ENCODE measurements at regions not wholly inside any gene's neighbourhood (a gene's known extent, or its start where the extent isn't known, plus 50 kb on each side); places are given as distances from the start of the nearest gene placed in this dataset.

GRCh38 chr16:35492225-35492624, 2032.8 kb downstream of the TP53TG3F start:
- TF ChIP-seq CTCF (IDR thresholded peaks at IDR 0.05) (no peak), ZFX (IDR thresholded peaks at IDR 0.05; ENCODE audit: borderline replicate concordance) (no peak)
